IMR-90 (cell line): ENCODE measurements at regions not wholly inside any gene's neighbourhood (a gene's known extent, or its start where the extent isn't known, plus 50 kb on each side); places are given as distances from the start of the nearest gene placed in this dataset.

Experiments
- CHD1 ChIP-seq: IDR thresholded peaks from 2 replicates; pipeline ENCODE4 v1.6.1; 2012; ENCODE audit warnings: low read depth, low read length, improper control_type of control experiment
- POLR2A ChIP-seq: IDR thresholded peaks from 2 replicates; pipeline ENCODE4 v1.6.1; 2012; ENCODE audit warnings: mild to moderate bottlenecking, low read depth, low read length
- TF ChIP-seq, protein P1 (sequence below): conservative IDR thresholded peaks from 2 replicates; pipeline ENCODE4 v1.5.1; 2012; ENCODE audit warnings: mild to moderate bottlenecking, low read depth, low read length, improper control_type of control experiment
- TF ChIP-seq, protein P2 (sequence below): fragments of 150-350 bp; IDR thresholded peaks from 2 replicates; pipeline ENCODE4 v1.6.1; 2016; ENCODE audit warnings: low read depth, mild to moderate bottlenecking, low read length, moderate library complexity, borderline replicate concordance

DNA sequence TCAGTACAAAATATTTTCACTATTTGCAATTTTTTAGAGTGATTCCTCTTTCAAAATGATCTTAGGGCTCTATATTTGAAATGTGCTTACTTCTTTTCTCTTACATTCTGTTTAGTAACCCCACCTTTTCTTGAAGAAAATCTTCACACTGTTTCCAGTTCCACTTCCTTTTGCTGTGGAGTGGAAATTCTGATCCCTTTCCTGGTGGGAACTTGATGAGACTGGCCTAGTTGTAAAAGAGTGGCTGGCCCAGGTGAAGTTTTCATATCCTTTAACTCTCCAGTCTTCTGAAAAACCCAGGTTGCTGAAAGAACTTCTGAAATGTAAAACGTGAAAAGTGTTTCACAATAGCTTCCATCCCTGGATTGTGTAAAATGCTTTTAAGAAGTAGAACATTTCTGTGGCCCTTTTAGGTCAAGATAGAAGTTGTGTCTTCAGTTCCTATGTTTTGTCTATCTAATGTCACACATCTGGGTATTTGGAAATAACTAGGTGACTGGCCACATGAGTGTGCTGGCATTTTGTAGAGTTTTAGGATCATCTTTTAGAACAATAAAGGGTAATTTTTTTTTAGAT, 84.8 kb upstream of the LRIG1 start:
- TF ChIP-seq, protein P1, sequence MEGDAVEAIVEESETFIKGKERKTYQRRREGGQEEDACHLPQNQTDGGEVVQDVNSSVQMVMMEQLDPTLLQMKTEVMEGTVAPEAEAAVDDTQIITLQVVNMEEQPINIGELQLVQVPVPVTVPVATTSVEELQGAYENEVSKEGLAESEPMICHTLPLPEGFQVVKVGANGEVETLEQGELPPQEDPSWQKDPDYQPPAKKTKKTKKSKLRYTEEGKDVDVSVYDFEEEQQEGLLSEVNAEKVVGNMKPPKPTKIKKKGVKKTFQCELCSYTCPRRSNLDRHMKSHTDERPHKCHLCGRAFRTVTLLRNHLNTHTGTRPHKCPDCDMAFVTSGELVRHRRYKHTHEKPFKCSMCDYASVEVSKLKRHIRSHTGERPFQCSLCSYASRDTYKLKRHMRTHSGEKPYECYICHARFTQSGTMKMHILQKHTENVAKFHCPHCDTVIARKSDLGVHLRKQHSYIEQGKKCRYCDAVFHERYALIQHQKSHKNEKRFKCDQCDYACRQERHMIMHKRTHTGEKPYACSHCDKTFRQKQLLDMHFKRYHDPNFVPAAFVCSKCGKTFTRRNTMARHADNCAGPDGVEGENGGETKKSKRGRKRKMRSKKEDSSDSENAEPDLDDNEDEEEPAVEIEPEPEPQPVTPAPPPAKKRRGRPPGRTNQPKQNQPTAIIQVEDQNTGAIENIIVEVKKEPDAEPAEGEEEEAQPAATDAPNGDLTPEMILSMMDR: no peak
- TF ChIP-seq CHD1 (no peak), POLR2A (no peak)
- TF ChIP-seq, protein P2, sequence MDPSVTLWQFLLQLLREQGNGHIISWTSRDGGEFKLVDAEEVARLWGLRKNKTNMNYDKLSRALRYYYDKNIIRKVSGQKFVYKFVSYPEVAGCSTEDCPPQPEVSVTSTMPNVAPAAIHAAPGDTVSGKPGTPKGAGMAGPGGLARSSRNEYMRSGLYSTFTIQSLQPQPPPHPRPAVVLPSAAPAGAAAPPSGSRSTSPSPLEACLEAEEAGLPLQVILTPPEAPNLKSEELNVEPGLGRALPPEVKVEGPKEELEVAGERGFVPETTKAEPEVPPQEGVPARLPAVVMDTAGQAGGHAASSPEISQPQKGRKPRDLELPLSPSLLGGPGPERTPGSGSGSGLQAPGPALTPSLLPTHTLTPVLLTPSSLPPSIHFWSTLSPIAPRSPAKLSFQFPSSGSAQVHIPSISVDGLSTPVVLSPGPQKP: no peak
